ENCODE measurements at regions not wholly inside any gene's neighbourhood (a gene's known extent, or its start where the extent isn't known, plus 50 kb on each side); places are given as distances from the start of the nearest gene placed in this dataset.

GRCh38 chr1:222918801-222919477, 104.1 kb downstream of the DISP1 start:
- TF ChIP-seq POLR2A (IDR thresholded peaks at IDR 0.05) (no peak), CTCF (IDR thresholded peaks at IDR 0.05) (no peak), POLR2AphosphoS5 (IDR thresholded peaks at IDR 0.05; ENCODE audit: insufficient read depth in 1 of 2, low read depth in 1 of 2) (no peak)

Measured in vagina (tissue), 2 donors.